ENCODE measurements at regions not wholly inside any gene's neighbourhood (a gene's known extent, or its start where the extent isn't known, plus 50 kb on each side); places are given as distances from the start of the nearest gene placed in this dataset.

DNA sequence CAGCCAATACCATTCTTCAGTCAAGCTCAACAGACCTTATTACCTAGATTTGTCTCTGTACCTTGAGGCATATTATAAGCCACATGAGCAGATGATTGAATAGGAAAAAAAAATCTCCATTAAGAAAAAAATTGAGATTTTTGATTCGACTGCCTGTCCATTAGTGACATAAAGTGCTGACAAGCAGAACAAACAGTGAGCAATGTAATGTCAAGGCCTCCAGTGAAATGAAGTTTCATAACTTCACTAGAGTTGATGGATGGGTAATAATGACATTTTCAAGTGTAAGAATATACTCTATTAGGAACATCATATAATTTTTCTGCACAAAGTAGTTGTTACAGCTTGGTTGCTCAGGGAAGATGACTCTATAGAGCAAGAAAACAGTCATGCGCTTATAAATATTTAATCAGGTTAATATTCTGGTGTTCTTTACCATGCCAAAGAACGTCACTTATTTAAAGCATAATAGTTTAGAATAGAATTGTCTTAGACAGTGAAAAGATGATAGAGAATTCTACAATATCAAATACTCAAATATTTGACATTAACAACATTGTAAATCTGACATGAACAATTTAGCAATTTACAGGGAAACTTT, 783.7 kb downstream of the EPHA7 start:
- no peaks in the 10 kb centered on the region for H3K9me3 ChIP-seq

GRCh38 chr6:92634561-92634960, 784.8 kb downstream of the EPHA7 start:
- no peak for ATAC-seq (ENCODE audit: low FRiP score in 2 of 2)

More for the DNA sequence above, 783.7 kb downstream of the EPHA7 start:
- no peaks in the 10 kb centered on the region for H3K36me3 ChIP-seq
- ATAC-seq (ENCODE audit: low FRiP score in 2 of 2), result no peak
- H3K27me3 ChIP-seq, result no peaks in the 10 kb centered on the region
- no peak for DNase-seq
- TF ChIP-seq POLR2AphosphoS5 (IDR thresholded peaks at IDR 0.05) (no peak), EP300 (IDR thresholded peaks at IDR 0.05) (no peak)
- H3K4me3 ChIP-seq, result no peak overlapping the region
- 84 to 85% methylated on average over 3 of the region's 3 CpGs for WGBS, 2 donors
- H3K27ac ChIP-seq, result no peak overlapping the region
- no peaks in the 10 kb centered on the region for H3K4me1 ChIP-seq

DNA sequence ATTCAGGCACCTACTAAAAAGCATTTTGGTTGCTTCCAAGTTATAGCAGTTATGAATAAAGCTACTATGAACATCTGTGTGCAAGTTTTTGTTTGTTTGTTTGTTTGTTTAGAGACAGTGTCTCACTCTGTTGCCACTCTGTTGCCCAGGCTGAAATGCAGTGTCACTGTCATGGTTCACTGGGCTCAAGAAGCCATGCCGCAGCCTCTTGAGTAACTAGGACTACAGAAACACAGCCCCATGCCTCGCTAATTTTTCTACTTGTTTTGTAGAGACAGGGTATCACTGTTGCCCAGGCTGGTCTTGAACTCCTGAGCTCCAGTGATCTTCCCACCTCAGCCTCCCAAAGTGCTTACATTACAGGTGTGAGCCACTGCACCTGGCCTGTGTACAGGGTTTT, 795.9 kb downstream of the EPHA7 start:
- Histone ChIP-seq H3K36me3 (no peaks in the 10 kb centered on the region), H3K4me1 (no peaks in the 10 kb centered on the region), H3K27ac (no peak overlapping the region), H3K27me3 (no peaks in the 10 kb centered on the region), H3K4me3 (no peak overlapping the region), H3K9me3 (peaks cover 0 to 3% (median 0%) of the 10 kb centered on the region in 4 donors)
- 90 to 96% methylated on average over 2 of the region's 2 CpGs for WGBS, 2 donors
- TF ChIP-seq POLR2AphosphoS5 (IDR thresholded peaks at IDR 0.05) (no peak), EP300 (IDR thresholded peaks at IDR 0.05) (no peak), CTCF (IDR thresholded peaks at IDR 0.05) (no peak), POLR2A (IDR thresholded peaks at IDR 0.05) (no peak)
- DNase-seq (no peak), ATAC-seq (ENCODE audit: low FRiP score in 2 of 2) (no peak)

More at GRCh38 chr6:92634561-92634960, 784.8 kb downstream of the EPHA7 start:
- no peak for DNase-seq
- no peaks in the 10 kb centered on the region for H3K4me1 ChIP-seq
- H3K4me3 ChIP-seq, result no peak overlapping the region
- no peaks in the 10 kb centered on the region for H3K36me3 ChIP-seq
- H3K27me3 ChIP-seq, result no peaks in the 10 kb centered on the region
- no peak overlapping the region for H3K27ac ChIP-seq
- 55 to 56% methylated on average over 3 of the region's 3 CpGs for WGBS, 2 donors
- H3K9me3 ChIP-seq, result no peaks in the 10 kb centered on the region
- TF ChIP-seq EP300 (IDR thresholded peaks at IDR 0.05), result no peak
- TF ChIP-seq POLR2A (IDR thresholded peaks at IDR 0.05), result no peak
- TF ChIP-seq POLR2AphosphoS5 (IDR thresholded peaks at IDR 0.05), result no peak
- TF ChIP-seq CTCF (IDR thresholded peaks at IDR 0.05), result no peak

DNA sequence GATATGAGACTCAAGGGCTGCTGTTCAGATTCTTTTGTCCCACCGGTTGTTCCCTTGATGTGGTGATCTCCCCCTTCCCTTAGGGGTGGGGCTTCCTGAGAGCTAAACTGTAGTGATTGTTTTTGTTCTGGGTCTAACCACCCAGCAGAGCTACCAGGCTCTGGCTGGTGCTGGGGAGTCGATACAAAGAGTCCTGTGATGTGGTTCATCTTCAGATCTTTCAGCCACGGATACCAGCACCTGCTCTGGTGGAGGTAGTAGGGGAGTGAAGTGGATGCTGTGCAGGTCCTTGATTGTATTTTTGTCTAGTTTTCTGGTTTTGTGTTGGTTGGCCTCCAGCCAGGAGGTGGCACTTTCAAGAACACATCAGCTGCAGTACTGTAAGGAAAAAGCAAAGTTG, 801.6 kb downstream of the EPHA7 start:
- Histone ChIP-seq H3K4me3 (no peak overlapping the region), H3K27ac (no peak overlapping the region), H3K4me1 (no peaks in the 10 kb centered on the region), H3K27me3 (no peaks in the 10 kb centered on the region), H3K36me3 (no peaks in the 10 kb centered on the region), H3K9me3 (peaks cover 0 to 7% (median 0%) of the 10 kb centered on the region in 4 donors)
- ATAC-seq (ENCODE audit: low FRiP score in 2 of 2) (no peak), DNase-seq (no peak)
- no peak for TF ChIP-seq POLR2A (IDR thresholded peaks at IDR 0.05)
- no peak for TF ChIP-seq POLR2AphosphoS5 (IDR thresholded peaks at IDR 0.05)
- no peak for TF ChIP-seq CTCF (IDR thresholded peaks at IDR 0.05)
- no peak for TF ChIP-seq EP300 (IDR thresholded peaks at IDR 0.05)
- WGBS, 2 donors, result 78 to 85% methylated on average over 3 of the region's 3 CpGs

- no peak for ATAC-seq (ENCODE audit: low FRiP score in 2 of 2)
- TF ChIP-seq POLR2A (IDR thresholded peaks at IDR 0.05), result no peak
- no peak for TF ChIP-seq POLR2AphosphoS5 (IDR thresholded peaks at IDR 0.05)
- no peak for TF ChIP-seq EP300 (IDR thresholded peaks at IDR 0.05)
- TF ChIP-seq CTCF (IDR thresholded peaks at IDR 0.05), result no peak
- Histone ChIP-seq H3K4me1 (no peaks in the 10 kb centered on the region), H3K27ac (no peak overlapping the region), H3K4me3 (no peak overlapping the region), H3K9me3 (peaks cover 0 to 9% (median 0%) of the 10 kb centered on the region in 4 donors), H3K27me3 (no peaks in the 10 kb centered on the region), H3K36me3 (no peaks in the 10 kb centered on the region)
- no peak for DNase-seq
- 61 to 69% methylated on average over 5 of the region's 5 CpGs for WGBS, 2 donors
Observed at GRCh38 chr6:92608751-92609150, 810.6 kb downstream of the EPHA7 start.

Data from upper lobe of left lung (tissue), 6 donors.